Heart left ventricle (tissue), 13 donors: ENCODE measurements at regions not wholly inside any gene's neighbourhood (a gene's known extent, or its start where the extent isn't known, plus 50 kb on each side); places are given as distances from the start of the nearest gene placed in this dataset.
"Not testable (repeated sequence)": the region's sequence is repeated elsewhere in the genome, so short reads cannot be mapped to it uniquely, and the experiment has no call there.

ENCODE experiments used
- POLR2A ChIP-seq, 2 donors: fragments of 450-650 bp; IDR thresholded peaks; one replicate each; pipeline ENCODE4 v1.6.1; 2017; ENCODE audit warnings: antibody characterized with exemption in 2 of 2, mild to moderate bottlenecking in 2 of 2, moderate library complexity in 2 of 2
- TF ChIP-seq, protein P1 (sequence below), 12 donors: fragments of 200-600 bp; sonication (generic) in 4 of 12; IDR thresholded peaks; one replicate each; pipeline versions ENCODE4 v1.5.0 to v1.8.0; 2018 to 2022; ENCODE audit warnings: antibody characterized with exemption in 12 of 12, mild to moderate bottlenecking in 5 of 12
- donor health status: ischemic (EF 13 %, LVEDD 7.1; RV severe dilation, severe dysfunction).
- donor health status: DM: no; HTN: yes; CAD: no.
- donor health status: DM: no; HTN: no; CAD: no.
- donor health status: ischemic (EF 25% LVEDD 6.9; RV normal size, moderate dysfunction).
- donor health status: ischemic (EF 25% LVEDD 5.7; RV mildly dilated, moderate dysfunction).
- donor health status: ischemic (EF 35%, LVEDD 5.7; RV mildly dilated, moderate dysfunction).
- donor health status: nonischemic (EF 11% LVEDD 7.7; RV severe dilation, severe dysfunction).
- donor health status: DM: yes; HTN: yes; CAD: no.
- donor health status: PGD.
- donor health status: ischemic (EF 29% LVEDD 5.4; RV normal size, mild dysfunction).
- donor health status: nonischemic (EF 23%, LVEDD 6.1; RV moderate dilation, normal function).

DNA sequence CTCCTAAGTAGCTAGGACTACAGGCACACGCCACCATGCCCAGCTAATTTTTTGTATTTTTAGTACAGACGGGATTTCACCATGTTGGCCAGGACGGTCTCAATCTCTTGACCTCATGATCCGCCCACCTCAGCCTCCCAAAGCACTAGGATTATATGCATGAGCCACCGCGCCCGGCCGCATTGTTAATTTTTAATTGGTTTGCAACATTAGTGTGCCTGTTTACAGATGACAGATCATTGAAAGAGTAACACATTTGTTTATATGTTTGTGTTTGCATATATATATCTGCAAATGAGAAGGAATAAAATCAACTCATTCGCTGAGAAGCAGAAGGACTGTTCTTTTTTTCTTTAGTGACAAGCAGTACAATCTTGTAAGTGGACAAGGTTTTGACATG is 152.2 kb upstream of the FNDC3A start:
- TF ChIP-seq, protein P1, sequence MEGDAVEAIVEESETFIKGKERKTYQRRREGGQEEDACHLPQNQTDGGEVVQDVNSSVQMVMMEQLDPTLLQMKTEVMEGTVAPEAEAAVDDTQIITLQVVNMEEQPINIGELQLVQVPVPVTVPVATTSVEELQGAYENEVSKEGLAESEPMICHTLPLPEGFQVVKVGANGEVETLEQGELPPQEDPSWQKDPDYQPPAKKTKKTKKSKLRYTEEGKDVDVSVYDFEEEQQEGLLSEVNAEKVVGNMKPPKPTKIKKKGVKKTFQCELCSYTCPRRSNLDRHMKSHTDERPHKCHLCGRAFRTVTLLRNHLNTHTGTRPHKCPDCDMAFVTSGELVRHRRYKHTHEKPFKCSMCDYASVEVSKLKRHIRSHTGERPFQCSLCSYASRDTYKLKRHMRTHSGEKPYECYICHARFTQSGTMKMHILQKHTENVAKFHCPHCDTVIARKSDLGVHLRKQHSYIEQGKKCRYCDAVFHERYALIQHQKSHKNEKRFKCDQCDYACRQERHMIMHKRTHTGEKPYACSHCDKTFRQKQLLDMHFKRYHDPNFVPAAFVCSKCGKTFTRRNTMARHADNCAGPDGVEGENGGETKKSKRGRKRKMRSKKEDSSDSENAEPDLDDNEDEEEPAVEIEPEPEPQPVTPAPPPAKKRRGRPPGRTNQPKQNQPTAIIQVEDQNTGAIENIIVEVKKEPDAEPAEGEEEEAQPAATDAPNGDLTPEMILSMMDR (IDR thresholded peaks at IDR 0.05): not testable (repeated sequence)
- TF ChIP-seq POLR2A (IDR thresholded peaks at IDR 0.05): not testable (repeated sequence)
